ENCODE measurements at regions not wholly inside any gene's neighbourhood (a gene's known extent, or its start where the extent isn't known, plus 50 kb on each side); places are given as distances from the start of the nearest gene placed in this dataset.

DNA sequence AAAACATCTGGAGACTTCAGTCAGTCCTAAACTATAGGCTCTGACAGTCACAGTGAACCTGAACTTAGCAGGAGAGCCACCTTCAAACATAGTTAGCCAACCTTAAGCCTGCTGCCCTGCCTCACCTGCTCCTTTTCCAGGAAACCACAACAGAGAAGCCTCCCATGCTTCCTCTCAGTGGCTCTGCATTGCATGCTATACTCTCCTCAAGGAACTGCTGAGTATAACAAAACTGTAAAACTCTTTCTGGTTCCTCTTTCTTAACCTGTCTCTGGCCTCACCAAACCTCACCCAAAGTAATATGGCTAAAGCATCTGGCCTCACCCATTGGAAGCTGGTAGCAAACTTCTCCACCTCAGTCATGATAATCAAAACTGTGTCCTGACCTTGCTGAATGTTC lies 122.1 kb downstream of the ANKRD50 start:
- no peak for TF ChIP-seq ZNF219 (CRISPR knock-in tag; IDR thresholded peaks at IDR 0.05; ENCODE audit: borderline replicate concordance)
- TF ChIP-seq, protein P1, sequence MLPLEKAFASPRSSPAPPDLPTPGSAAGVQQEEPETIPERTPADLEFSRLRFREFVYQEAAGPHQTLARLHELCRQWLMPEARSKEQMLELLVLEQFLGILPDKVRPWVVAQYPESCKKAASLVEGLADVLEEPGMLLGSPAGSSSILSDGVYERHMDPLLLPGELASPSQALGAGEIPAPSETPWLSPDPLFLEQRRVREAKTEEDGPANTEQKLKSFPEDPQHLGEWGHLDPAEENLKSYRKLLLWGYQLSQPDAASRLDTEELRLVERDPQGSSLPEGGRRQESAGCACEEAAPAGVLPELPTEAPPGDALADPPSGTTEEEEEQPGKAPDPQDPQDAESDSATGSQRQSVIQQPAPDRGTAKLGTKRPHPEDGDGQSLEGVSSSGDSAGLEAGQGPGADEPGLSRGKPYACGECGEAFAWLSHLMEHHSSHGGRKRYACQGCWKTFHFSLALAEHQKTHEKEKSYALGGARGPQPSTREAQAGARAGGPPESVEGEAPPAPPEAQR (CRISPR knock-in tag; IDR thresholded peaks at IDR 0.05), result no peak
- TF ChIP-seq JAZF1 (CRISPR knock-in tag; IDR thresholded peaks at IDR 0.05), result no peak
- TF ChIP-seq, protein P2, sequence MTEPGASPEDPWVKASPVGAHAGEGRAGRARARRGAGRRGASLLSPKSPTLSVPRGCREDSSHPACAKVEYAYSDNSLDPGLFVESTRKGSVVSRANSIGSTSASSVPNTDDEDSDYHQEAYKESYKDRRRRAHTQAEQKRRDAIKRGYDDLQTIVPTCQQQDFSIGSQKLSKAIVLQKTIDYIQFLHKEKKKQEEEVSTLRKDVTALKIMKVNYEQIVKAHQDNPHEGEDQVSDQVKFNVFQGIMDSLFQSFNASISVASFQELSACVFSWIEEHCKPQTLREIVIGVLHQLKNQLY (CRISPR knock-in tag; IDR thresholded peaks at IDR 0.05), result no peak
- TF ChIP-seq, protein P3, sequence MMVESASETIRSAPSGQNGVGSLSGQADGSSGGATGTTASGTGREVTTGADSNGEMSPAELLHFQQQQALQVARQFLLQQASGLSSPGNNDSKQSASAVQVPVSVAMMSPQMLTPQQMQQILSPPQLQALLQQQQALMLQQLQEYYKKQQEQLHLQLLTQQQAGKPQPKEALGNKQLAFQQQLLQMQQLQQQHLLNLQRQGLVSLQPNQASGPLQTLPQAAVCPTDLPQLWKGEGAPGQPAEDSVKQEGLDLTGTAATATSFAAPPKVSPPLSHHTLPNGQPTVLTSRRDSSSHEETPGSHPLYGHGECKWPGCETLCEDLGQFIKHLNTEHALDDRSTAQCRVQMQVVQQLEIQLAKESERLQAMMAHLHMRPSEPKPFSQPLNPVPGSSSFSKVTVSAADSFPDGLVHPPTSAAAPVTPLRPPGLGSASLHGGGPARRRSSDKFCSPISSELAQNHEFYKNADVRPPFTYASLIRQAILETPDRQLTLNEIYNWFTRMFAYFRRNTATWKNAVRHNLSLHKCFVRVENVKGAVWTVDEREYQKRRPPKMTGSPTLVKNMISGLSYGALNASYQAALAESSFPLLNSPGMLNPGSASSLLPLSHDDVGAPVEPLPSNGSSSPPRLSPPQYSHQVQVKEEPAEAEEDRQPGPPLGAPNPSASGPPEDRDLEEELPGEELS (CRISPR knock-in tag; IDR thresholded peaks at IDR 0.05), result no peak
- no peak for TF ChIP-seq IRF2 (CRISPR knock-in tag; IDR thresholded peaks at IDR 0.05; ENCODE audit: borderline replicate concordance, low read depth)
- TF ChIP-seq, protein P4, sequence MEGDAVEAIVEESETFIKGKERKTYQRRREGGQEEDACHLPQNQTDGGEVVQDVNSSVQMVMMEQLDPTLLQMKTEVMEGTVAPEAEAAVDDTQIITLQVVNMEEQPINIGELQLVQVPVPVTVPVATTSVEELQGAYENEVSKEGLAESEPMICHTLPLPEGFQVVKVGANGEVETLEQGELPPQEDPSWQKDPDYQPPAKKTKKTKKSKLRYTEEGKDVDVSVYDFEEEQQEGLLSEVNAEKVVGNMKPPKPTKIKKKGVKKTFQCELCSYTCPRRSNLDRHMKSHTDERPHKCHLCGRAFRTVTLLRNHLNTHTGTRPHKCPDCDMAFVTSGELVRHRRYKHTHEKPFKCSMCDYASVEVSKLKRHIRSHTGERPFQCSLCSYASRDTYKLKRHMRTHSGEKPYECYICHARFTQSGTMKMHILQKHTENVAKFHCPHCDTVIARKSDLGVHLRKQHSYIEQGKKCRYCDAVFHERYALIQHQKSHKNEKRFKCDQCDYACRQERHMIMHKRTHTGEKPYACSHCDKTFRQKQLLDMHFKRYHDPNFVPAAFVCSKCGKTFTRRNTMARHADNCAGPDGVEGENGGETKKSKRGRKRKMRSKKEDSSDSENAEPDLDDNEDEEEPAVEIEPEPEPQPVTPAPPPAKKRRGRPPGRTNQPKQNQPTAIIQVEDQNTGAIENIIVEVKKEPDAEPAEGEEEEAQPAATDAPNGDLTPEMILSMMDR (IDR thresholded peaks at IDR 0.05), result no peak
- TF ChIP-seq, protein P5, sequence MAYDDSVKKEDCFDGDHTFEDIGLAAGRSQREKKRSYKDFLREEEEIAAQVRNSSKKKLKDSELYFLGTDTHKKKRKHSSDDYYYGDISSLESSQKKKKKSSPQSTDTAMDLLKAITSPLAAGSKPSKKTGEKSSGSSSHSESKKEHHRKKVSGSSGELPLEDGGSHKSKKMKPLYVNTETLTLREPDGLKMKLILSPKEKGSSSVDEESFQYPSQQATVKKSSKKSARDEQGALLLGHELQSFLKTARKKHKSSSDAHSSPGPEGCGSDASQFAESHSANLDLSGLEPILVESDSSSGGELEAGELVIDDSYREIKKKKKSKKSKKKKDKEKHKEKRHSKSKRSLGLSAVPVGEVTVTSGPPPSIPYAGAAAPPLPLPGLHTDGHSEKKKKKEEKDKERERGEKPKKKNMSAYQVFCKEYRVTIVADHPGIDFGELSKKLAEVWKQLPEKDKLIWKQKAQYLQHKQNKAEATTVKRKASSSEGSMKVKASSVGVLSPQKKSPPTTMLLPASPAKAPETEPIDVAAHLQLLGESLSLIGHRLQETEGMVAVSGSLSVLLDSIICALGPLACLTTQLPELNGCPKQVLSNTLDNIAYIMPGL (CRISPR knock-in tag; IDR thresholded peaks at IDR 0.05), result no peak
- TF ChIP-seq ZNF121 (CRISPR knock-in tag; IDR thresholded peaks at IDR 0.05), result no peak

All from WTC11 (cell line).